ENCODE measurements at regions not wholly inside any gene's neighbourhood (a gene's known extent, or its start where the extent isn't known, plus 50 kb on each side); places are given as distances from the start of the nearest gene placed in this dataset.

DNA sequence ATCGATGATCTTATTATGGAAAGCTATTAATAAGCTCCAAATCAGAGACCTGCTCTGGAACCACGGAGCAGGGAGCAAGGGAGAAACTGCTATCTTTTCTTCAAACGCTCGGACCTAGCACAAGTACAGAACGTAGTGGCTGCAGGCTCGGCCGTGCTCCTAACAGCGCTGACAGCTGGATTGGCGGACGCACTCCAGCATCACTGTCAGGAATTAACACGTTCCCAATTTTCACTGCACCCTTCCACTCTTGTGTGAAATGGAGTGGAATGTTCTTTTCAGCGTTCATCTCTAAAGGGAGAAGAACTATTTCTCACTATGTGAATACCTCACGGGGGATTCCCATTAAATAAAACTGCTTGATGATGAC lies 106.9 kb downstream of the ZNF281 start:
- peak overlapping the region; percentile 42 for H3K27ac ChIP-seq
- ATAC-seq = peak; percentile 52 to 64
- no peaks in the 10 kb centered on the region for H3K9me3 ChIP-seq
- peak; percentile 49 for DNase-seq
- H3K36me3 ChIP-seq = no peaks in the 10 kb centered on the region
- TF ChIP-seq, protein P1, sequence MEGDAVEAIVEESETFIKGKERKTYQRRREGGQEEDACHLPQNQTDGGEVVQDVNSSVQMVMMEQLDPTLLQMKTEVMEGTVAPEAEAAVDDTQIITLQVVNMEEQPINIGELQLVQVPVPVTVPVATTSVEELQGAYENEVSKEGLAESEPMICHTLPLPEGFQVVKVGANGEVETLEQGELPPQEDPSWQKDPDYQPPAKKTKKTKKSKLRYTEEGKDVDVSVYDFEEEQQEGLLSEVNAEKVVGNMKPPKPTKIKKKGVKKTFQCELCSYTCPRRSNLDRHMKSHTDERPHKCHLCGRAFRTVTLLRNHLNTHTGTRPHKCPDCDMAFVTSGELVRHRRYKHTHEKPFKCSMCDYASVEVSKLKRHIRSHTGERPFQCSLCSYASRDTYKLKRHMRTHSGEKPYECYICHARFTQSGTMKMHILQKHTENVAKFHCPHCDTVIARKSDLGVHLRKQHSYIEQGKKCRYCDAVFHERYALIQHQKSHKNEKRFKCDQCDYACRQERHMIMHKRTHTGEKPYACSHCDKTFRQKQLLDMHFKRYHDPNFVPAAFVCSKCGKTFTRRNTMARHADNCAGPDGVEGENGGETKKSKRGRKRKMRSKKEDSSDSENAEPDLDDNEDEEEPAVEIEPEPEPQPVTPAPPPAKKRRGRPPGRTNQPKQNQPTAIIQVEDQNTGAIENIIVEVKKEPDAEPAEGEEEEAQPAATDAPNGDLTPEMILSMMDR (IDR thresholded peaks at IDR 0.05) = no peak
- no peaks in the 10 kb centered on the region for H3K27me3 ChIP-seq (ENCODE audit: low read depth)
- peaks cover 13% of the 10 kb centered on the region for H3K4me1 ChIP-seq
- intact Hi-C loops (cut with DNase I) = no loop called here
- H3K4me3 ChIP-seq = peak overlapping the region; percentile 73

DNA sequence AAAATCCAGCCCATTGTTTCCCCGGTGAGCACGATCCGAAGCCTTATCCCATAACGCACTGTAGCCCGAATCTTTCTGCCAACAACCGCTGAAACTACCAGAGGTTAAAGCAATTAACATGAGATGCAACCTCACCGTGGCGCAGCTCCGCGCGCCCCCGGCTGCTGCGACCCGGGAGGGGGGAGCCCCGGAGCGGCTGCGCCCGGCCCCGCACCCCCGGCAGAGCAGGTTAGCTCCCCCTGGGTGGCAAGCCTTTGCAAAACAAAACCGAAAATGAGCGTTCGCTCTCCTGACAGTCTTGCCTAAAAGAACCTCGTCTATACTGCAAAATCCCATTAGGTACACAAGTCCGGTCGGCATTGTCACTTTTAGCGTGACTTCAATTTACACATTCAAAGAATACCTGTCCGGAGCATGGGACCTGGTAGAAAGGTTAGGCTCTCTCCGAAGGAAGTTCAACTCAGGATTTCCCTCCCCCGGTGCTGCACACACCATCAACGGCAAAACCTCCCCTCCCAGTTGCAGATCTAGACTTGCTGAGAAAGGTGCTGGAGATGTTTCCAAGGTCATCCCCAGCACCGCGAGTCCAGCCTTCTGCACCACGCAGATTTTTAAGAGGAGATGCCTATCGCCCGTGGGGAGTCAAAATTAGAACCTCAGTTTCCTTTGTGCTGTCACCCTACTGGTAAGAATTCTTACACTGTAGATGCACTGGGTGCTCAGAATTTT lies 107.5 kb downstream of the ZNF281 start:
- TF ChIP-seq, protein P1 (IDR thresholded peaks at IDR 0.05) = no peak
- H3K36me3 ChIP-seq = no peaks in the 10 kb centered on the region
- intact Hi-C loops (cut with DNase I) = no loop called here
- ATAC-seq (peak; percentile 85 to 90), DNase-seq (peak; percentile 53)
- peaks cover 12% of the 10 kb centered on the region for H3K4me1 ChIP-seq
- H3K27ac ChIP-seq = peak overlapping the region; percentile 42
- H3K4me3 ChIP-seq = peak overlapping the region; percentile 73
- no peaks in the 10 kb centered on the region for H3K9me3 ChIP-seq
- no peaks in the 10 kb centered on the region for H3K27me3 ChIP-seq (ENCODE audit: low read depth)

DNA sequence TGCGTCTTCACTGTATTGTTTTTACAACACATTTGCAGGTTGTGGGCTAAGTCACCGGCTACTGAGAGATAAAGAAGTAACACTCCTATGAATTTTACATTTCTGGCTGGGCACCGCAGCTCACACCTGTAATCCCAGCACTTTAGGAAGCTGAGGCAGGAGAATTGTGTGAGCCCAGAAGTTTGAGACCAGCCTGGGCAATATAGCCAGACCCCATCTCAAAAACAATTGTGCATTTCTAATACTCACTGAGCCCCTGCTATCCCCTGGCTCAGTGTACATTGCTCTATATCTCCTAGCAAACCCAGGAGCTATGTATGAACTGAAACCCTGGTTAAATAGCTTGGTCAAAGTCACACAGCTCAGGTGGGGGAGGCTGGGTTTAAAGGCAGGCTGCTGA lies 108.7 kb downstream of the ZNF281 start:
- Histone ChIP-seq H3K4me3 (no peak overlapping the region), H3K4me1 (peaks cover 5% of the 10 kb centered on the region), H3K27me3 (ENCODE audit: low read depth) (no peaks in the 10 kb centered on the region), H3K9me3 (no peaks in the 10 kb centered on the region), H3K27ac (no peak overlapping the region), H3K36me3 (no peaks in the 10 kb centered on the region)
- no peak for ATAC-seq
- TF ChIP-seq, protein P1 (IDR thresholded peaks at IDR 0.05) = no peak
- intact Hi-C loops (cut with DNase I) = no loop called here
- no peak for DNase-seq

DNA sequence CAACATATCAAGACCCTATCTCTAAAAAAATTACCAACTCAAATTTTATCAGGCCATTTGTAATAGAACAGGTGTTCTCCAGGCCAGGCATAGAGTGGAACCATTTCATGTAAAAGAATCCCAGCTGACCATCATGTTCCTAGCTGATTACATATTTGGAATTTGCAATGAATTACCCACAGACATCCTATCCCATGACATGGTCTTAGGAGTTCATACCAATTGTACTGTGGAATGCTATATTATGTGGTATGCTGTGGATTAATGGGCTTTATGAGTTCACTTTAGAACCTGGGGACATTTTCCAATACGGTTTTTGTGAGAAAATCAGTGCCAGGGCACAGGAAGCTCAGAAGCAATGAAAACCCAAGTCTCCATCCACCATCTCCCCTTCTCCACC lies 110.3 kb downstream of the ZNF281 start:
- peaks cover 5% of the 10 kb centered on the region for H3K4me1 ChIP-seq
- DNase-seq = no peak
- no peak for ATAC-seq
- no peaks in the 10 kb centered on the region for H3K36me3 ChIP-seq
- TF ChIP-seq, protein P1 (IDR thresholded peaks at IDR 0.05) = no peak
- intact Hi-C loops (cut with DNase I) = no loop called here
- H3K4me3 ChIP-seq = no peak overlapping the region
- no peaks in the 10 kb centered on the region for H3K9me3 ChIP-seq
- no peak overlapping the region for H3K27ac ChIP-seq
- H3K27me3 ChIP-seq (ENCODE audit: low read depth) = no peaks in the 10 kb centered on the region

DNA sequence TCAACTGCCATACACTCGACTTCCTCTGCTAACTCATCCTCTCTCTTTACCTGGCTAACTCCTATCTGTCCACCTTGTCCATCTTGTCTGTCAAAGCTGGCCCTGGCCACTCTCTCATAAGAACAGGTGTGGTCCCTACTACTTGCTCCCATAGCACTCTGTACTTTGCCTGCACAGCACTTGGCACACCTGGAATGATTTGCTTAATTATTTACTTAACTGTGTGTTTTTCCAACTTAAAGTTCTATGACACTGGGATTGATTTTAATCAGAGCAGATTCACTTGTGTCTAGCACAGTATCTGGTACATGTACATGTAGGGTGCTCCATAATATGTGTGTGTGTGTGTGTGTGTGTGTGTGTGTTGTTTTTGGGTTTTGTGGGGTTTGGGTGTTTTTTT lies 111.6 kb downstream of the ZNF281 start:
- DNase-seq (no peak), ATAC-seq (no peak)
- no peaks in the 10 kb centered on the region for H3K27me3 ChIP-seq (ENCODE audit: low read depth)
- H3K27ac ChIP-seq = no peak overlapping the region
- H3K9me3 ChIP-seq = no peaks in the 10 kb centered on the region
- no peaks in the 10 kb centered on the region for H3K36me3 ChIP-seq
- peaks cover 5% of the 10 kb centered on the region for H3K4me1 ChIP-seq
- H3K4me3 ChIP-seq = no peak overlapping the region
- TF ChIP-seq, protein P1 (IDR thresholded peaks at IDR 0.05) = no peak
- intact Hi-C loops (cut with DNase I) = no loop called here

Data from lower lobe of right lung (tissue), 2 donors.